ENCODE measurements at regions not wholly inside any gene's neighbourhood (a gene's known extent, or its start where the extent isn't known, plus 50 kb on each side); places are given as distances from the start of the nearest gene placed in this dataset.

DNA sequence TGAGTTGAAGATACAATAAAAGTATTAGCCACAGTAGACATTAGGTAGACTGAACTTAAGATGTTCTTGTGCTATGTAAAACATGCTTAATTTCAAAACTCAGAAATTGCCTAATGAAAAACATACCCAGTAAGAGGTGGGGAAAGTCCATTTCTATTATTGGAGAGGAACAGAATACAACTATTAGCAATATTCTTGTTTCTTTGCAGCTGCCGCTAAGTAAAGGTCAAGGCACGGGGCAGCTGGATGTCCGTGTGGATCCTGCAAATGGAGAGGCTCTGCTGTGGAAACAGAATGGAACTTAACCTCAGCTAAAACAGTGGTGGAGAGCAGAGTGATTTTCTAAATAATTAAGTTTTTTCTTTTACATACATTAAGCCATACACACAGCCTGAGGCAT, 139.2 kb upstream of the ARHGAP28 start:
- ChIA-PET CTCF (ENCODE audit: partially characterized antibody) (no interaction called here), POLR2A (ENCODE audit: partially characterized antibody) (interaction anchor here (0.7 kb wide), 1 partner anchor 501 kb away, joined by 3 read pairs; no protein-coding TSS in a partner anchor)
- no peak overlapping the region for H2AFZ ChIP-seq (ENCODE audit: low read length)
- H3K4me2 ChIP-seq (ENCODE audit: insufficient read depth in 1 of 2, low read depth in 2 of 2, low read length in 2 of 2), result no peak overlapping the region
- no peak overlapping the region for H3K9ac ChIP-seq (replicated peaks in 1 of 4; ENCODE audit: extremely low read depth in 1 of 4, low read depth in 3 of 4, low read length in 3 of 4)
- H3K36me3 ChIP-seq (ENCODE audit: control insufficient read depth in 2 of 4, insufficient read depth in 4 of 4, low read length in 3 of 4), result no peaks in the 10 kb centered on the region
- no peak overlapping the region for H2BK120ac ChIP-seq (replicated peaks; ENCODE audit: low read depth, low read length)
- no peaks in the 10 kb centered on the region for H3K9me3 ChIP-seq (ENCODE audit: insufficient read depth in 2 of 2, low read depth in 1 of 2, low read length in 1 of 2)
- no peaks in the 10 kb centered on the region for H3K4me1 ChIP-seq (replicated peaks in 1 of 4; ENCODE audit: control insufficient read depth in 3 of 4, insufficient read depth in 4 of 4, low read length in 3 of 4)
- no peak overlapping the region for H3K27ac ChIP-seq (ENCODE audit: low read depth, low read length)
- H3K18ac ChIP-seq (ENCODE audit: extremely low read depth, low read length), result no peak overlapping the region
- no peaks in the 10 kb centered on the region for H3K23me2 ChIP-seq (ENCODE audit: low read depth, low read length)
- H2BK15ac ChIP-seq (ENCODE audit: low read length), result no peak overlapping the region
- no peaks in the 10 kb centered on the region for H4K20me1 ChIP-seq (replicated peaks in 1 of 2; ENCODE audit: control insufficient read depth in 1 of 2, insufficient read depth in 2 of 2, low read length in 2 of 2)
- H4K5ac ChIP-seq (ENCODE audit: insufficient read length, low read depth, low read length), result no peak overlapping the region
- no peak overlapping the region for H3K56ac ChIP-seq (replicated peaks; ENCODE audit: insufficient read length, low read depth, low read length)
- no peaks in the 10 kb centered on the region for H3K79me2 ChIP-seq (ENCODE audit: control insufficient read depth in 1 of 2, insufficient read depth in 2 of 2, low read length in 2 of 2)
- no peak for DNase-seq (ENCODE audit: low read depth in 1 of 2, low spot score in 2 of 2)
- H3K23ac ChIP-seq (ENCODE audit: insufficient read length), result no peak overlapping the region
- H3K14ac ChIP-seq (ENCODE audit: insufficient read length), result no peak overlapping the region
- H2BK12ac ChIP-seq (ENCODE audit: low read depth, low read length), result no peak overlapping the region
- no peak overlapping the region for H4K8ac ChIP-seq (ENCODE audit: extremely low read depth, insufficient read depth, low read length)
- H3K27me3 ChIP-seq (replicated peaks in 1 of 4; ENCODE audit: control insufficient read depth in 3 of 4, extremely low read depth in 1 of 4, insufficient read depth in 3 of 4, low read length in 3 of 4), result no peaks in the 10 kb centered on the region
- no peak overlapping the region for H2BK5ac ChIP-seq (ENCODE audit: low read depth, low read length)
- no peak for FAIRE-seq
- no peak overlapping the region for H3K4me3 ChIP-seq (ENCODE audit: extremely low read depth in 1 of 4, insufficient read depth in 2 of 4, low read depth in 3 of 4, low read length in 4 of 4)
- no peak overlapping the region for H4K91ac ChIP-seq (replicated peaks; ENCODE audit: insufficient read length, low read length)
- WGBS, 2 experiments (ENCODE audit: extremely low coverage in 1 of 2, insufficient coverage in 1 of 2, insufficient read length in 1 of 2, insufficient replicate concordance in 2 of 2, low coverage in 1 of 2, low lambda C conversion rate in 2 of 2, missing lambda C conversion rate in 1 of 2), result 91% methylated on average over 3 of the region's 3 CpGs; no CpG with 5 or more reads in 1 of the 2 experiments
- no peaks in the 10 kb centered on the region for H3K79me1 ChIP-seq (ENCODE audit: low read depth, low read length)
- H3K4ac ChIP-seq (replicated peaks; ENCODE audit: insufficient read length, low read depth, low read length), result no peak overlapping the region
- no peak overlapping the region for H2BK20ac ChIP-seq (ENCODE audit: low read length)
- no peak overlapping the region for H2AK5ac ChIP-seq (ENCODE audit: low read depth, low read length)
- TF ChIP-seq SIX5 (IDR thresholded peaks at IDR 0.05; ENCODE audit: low read depth, low read length) (no peak), TAF1 (IDR thresholded peaks at IDR 0.05; ENCODE audit: low read depth, low read length) (no peak), BRCA1 (IDR thresholded peaks at IDR 0.05; ENCODE audit: low read depth, low read length) (no peak), TCF12 (IDR thresholded peaks at IDR 0.05; ENCODE audit: low read depth, low read length) (no peak), POLR2A (IDR thresholded peaks at IDR 0.05; ENCODE audit: control extremely low read depth in 1 of 2, low read depth in 2 of 2, low read length in 2 of 2) (no peak)
- TF ChIP-seq, protein P1, sequence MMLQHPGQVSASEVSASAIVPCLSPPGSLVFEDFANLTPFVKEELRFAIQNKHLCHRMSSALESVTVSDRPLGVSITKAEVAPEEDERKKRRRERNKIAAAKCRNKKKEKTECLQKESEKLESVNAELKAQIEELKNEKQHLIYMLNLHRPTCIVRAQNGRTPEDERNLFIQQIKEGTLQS (IDR thresholded peaks at IDR 0.05; ENCODE audit: insufficient read depth, low read depth, low read length), result no peak
